Mononuclear cell (primary cell): ENCODE measurements at regions not wholly inside any gene's neighbourhood (a gene's known extent, or its start where the extent isn't known, plus 50 kb on each side); places are given as distances from the start of the nearest gene placed in this dataset.

Experiments
- H3K27me3 ChIP-seq: 2 replicates; pipeline ENCODE4 v1.6.0; 2011; ENCODE audit warnings: low read length, control low read depth; ENCODE audit not compliant: insufficient read depth
- H3K4me1 ChIP-seq: 2 replicates; pipeline ENCODE4 v1.5.1; 2011; ENCODE audit warnings: mild to moderate bottlenecking, low read length, control low read depth; ENCODE audit not compliant: insufficient read depth
- H3K4me3 ChIP-seq: 2 replicates; pipeline ENCODE4 v1.5.1; 2011; ENCODE audit warnings: mild to moderate bottlenecking, low read length, moderate library complexity
- H3K9me3 ChIP-seq: 2 replicates; pipeline ENCODE4 v1.5.1; 2011; ENCODE audit warnings: low read depth, mild to moderate bottlenecking, control low read depth, low read length

- H3K4me3 ChIP-seq: no peak overlapping the region
- H3K9me3 ChIP-seq: peaks cover under 1% of the 10 kb centered on the region
- no peaks in the 10 kb centered on the region for H3K27me3 ChIP-seq
- H3K4me1 ChIP-seq: no peaks in the 10 kb centered on the region
Measured at GRCh38 chr10:90470966-90471365, 386.9 kb downstream of the HTR7 start.

DNA sequence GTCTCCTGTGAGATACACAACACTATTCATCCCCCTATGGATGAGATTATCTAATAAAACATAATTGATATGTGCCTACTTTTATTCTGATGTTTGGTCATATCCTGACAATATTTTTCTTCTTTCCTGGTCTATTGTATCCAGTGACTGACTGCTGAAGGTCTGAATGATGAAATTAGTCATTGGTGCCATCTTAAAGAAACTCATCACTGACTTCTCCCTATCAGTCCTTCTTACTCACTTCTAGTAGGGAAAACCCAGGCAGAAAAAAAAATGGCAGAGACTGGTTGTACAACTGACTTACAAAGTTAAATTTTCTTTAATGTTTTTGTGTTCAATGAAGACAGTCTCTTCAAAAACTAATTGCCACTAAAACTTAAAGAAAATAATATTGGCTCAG, 377.4 kb downstream of the HTR7 start:
- H3K4me3 ChIP-seq: no peak overlapping the region
- no peaks in the 10 kb centered on the region for H3K4me1 ChIP-seq
- peaks cover 4% of the 10 kb centered on the region for H3K9me3 ChIP-seq
- no peaks in the 10 kb centered on the region for H3K27me3 ChIP-seq

GRCh38 chr10:90481326-90481923, 376.4 kb downstream of the HTR7 start:
- Histone ChIP-seq H3K9me3 (no peaks in the 10 kb centered on the region), H3K4me3 (no peak overlapping the region), H3K27me3 (no peaks in the 10 kb centered on the region), H3K4me1 (no peaks in the 10 kb centered on the region)

DNA sequence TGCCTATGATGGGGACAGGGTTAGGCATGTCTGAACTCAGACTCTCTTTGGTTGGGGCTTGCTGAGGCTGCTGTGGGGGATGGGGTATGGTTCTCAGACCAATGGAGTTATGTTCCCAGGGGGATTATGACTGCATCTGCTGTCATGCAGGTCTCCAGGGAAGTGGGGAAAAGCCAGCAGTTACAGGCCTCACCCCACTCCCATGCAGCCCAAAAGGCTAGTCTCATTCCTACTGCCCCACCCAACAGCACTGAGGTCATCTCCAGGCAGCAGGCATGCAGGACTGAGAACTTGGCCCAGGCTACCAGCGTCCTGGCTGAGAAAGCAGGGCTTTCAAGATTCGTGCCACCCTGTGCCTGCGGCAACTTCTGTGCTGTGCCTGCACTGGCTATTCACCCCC, 373.3 kb downstream of the HTR7 start:
- Histone ChIP-seq H3K4me1 (no peaks in the 10 kb centered on the region), H3K9me3 (no peaks in the 10 kb centered on the region), H3K27me3 (no peaks in the 10 kb centered on the region), H3K4me3 (no peak overlapping the region)

DNA sequence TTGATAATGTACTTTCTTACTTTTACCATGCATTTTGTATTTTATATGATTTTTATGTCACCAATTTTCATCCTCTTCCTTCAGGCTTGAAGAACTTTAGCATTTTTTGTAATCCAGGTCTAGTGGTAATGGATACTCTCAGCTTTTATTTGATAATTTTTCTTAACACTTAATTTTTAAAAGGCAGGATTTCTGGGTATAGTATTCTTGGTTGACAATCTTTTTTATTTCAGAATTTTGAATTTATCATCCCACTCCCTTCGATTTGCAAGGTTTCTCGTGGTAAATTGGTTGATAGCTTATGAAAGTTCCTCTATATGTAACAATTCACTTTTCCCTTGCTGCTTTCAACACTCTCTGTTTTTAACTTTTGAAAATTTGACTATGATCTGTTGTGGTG, 363.7 kb downstream of the HTR7 start:
- no peak overlapping the region for H3K4me3 ChIP-seq
- H3K4me1 ChIP-seq: no peaks in the 10 kb centered on the region

DNA sequence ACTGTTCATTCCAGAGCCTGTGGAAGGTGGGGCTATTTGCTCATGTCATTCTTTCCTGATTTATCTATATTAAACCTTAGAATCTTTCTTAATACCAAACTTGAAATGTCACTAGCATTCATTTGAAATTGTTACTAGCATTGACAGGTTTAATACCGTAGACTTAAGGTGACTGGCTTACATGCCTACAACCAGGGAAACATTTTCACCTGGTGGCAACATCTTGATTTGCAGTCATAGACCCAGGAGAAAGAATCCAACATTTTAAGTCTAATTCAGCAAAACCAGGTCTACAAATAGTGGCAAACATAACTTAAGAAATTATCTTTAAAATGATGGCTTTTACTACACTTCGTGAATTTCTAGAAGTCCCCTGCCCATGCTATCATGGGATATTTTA, 353.7 kb downstream of the HTR7 start:
- Histone ChIP-seq H3K4me3 (no peak overlapping the region), H3K4me1 (no peaks in the 10 kb centered on the region), H3K27me3 (no peaks in the 10 kb centered on the region), H3K9me3 (no peaks in the 10 kb centered on the region)

More for the DNA sequence above, 363.7 kb downstream of the HTR7 start:
- H3K9me3 ChIP-seq: peaks cover 38% of the 10 kb centered on the region
- no peaks in the 10 kb centered on the region for H3K27me3 ChIP-seq

- Histone ChIP-seq H3K27me3 (no peaks in the 10 kb centered on the region), H3K4me3 (no peak overlapping the region), H3K9me3 (no peaks in the 10 kb centered on the region), H3K4me1 (no peaks in the 10 kb centered on the region)
Measured at GRCh38 chr10:90526721-90527120, 331.1 kb downstream of the HTR7 start.

- H3K27me3 ChIP-seq: no peaks in the 10 kb centered on the region
- H3K4me3 ChIP-seq: no peak overlapping the region
- H3K4me1 ChIP-seq: no peaks in the 10 kb centered on the region
- no peaks in the 10 kb centered on the region for H3K9me3 ChIP-seq
Measured at GRCh38 chr10:90530521-90530920, 327.3 kb downstream of the HTR7 start.

GRCh38 chr10:90557385-90557784, 300.5 kb downstream of the HTR7 start:
- no peaks in the 10 kb centered on the region for H3K4me1 ChIP-seq
- no peaks in the 10 kb centered on the region for H3K27me3 ChIP-seq
- no peak overlapping the region for H3K4me3 ChIP-seq
- H3K9me3 ChIP-seq: no peaks in the 10 kb centered on the region

- H3K27me3 ChIP-seq: no peaks in the 10 kb centered on the region
- no peaks in the 10 kb centered on the region for H3K4me1 ChIP-seq
- no peaks in the 10 kb centered on the region for H3K9me3 ChIP-seq
- H3K4me3 ChIP-seq: no peak overlapping the region
Measured at GRCh38 chr10:90560331-90560730, 297.5 kb downstream of the HTR7 start.

DNA sequence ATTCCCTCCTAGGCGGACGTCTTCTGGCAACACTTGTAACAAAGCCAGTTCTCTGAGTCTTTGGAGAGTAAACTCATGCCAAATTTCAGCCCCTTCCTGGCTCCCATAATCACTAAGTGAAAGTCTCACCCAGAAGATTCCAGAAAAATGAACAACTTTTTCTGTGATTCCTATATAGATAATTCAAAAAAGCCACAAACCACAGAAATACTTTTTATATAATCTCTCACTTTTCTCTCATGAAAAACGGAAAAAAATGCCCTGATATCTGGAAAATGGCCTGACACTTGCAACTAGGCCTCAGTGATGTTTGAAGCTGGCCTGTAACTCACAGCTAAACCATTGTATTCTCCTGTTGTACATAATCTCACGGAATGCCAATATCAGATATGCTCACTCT, 296.2 kb downstream of the HTR7 start:
- Histone ChIP-seq H3K4me3 (no peak overlapping the region), H3K4me1 (no peaks in the 10 kb centered on the region), H3K27me3 (no peaks in the 10 kb centered on the region)

GRCh38 chr10:90571481-90572258, 286.2 kb downstream of the HTR7 start:
- Histone ChIP-seq H3K27me3 (no peaks in the 10 kb centered on the region), H3K4me3 (no peak overlapping the region), H3K9me3 (no peaks in the 10 kb centered on the region), H3K4me1 (no peaks in the 10 kb centered on the region)

More for the DNA sequence above, 296.2 kb downstream of the HTR7 start:
- no peaks in the 10 kb centered on the region for H3K9me3 ChIP-seq

GRCh38 chr10:90575125-90575524, 282.7 kb downstream of the HTR7 start:
- Histone ChIP-seq H3K9me3 (no peaks in the 10 kb centered on the region), H3K4me1 (no peaks in the 10 kb centered on the region), H3K4me3 (no peak overlapping the region), H3K27me3 (no peaks in the 10 kb centered on the region)

DNA sequence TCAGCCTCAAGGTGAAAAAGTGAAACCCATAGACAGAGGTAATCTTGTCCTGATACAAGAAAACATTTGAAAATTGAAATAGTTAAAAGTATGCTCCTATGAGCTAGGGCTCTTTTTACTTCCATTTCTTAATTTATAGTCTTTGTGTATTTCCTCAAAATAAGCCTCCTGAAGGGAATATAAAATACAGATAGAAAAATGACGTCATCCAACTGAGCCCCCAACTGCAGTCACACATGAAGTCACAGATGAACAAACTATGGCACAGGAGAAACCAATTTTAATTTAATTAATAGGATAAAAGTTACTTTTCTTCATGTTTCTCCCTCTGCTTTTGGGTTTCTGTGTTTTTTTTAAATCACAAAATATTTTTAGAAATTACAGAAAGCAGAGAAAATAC, 280.3 kb downstream of the HTR7 start:
- H3K9me3 ChIP-seq: no peaks in the 10 kb centered on the region
- no peak overlapping the region for H3K4me3 ChIP-seq
- no peaks in the 10 kb centered on the region for H3K27me3 ChIP-seq
- no peaks in the 10 kb centered on the region for H3K4me1 ChIP-seq

- no peaks in the 10 kb centered on the region for H3K27me3 ChIP-seq
- H3K4me1 ChIP-seq: no peaks in the 10 kb centered on the region
- no peaks in the 10 kb centered on the region for H3K9me3 ChIP-seq
- no peak overlapping the region for H3K4me3 ChIP-seq
Measured at GRCh38 chr10:90579602-90580242, 278.1 kb downstream of the HTR7 start.
